Hepatocyte (in vitro differentiated cells): ENCODE measurements at regions not wholly inside any gene's neighbourhood (a gene's known extent, or its start where the extent isn't known, plus 50 kb on each side); places are given as distances from the start of the nearest gene placed in this dataset.

Source experiments
- DNase-seq: peaks from one replicate; pipeline ENCODE4 v3.0.0-alpha.2; 2016; ENCODE audit warnings: low spot score
- H2AFZ ChIP-seq: fragments of 200-600 bp; sonication (generic); 2 replicates; pipeline ENCODE4 v1.6.0; 2016; ENCODE audit warnings: antibody characterized with exemption, mild to moderate bottlenecking
- H3K27ac ChIP-seq: fragments of 200-600 bp; sonication (generic); 2 replicates; pipeline ENCODE4 v1.5.1; 2016; ENCODE audit warnings: mild to moderate bottlenecking
- H3K27me3 ChIP-seq: fragments of 200-600 bp; sonication (generic); 2 replicates; pipeline ENCODE4 v1.6.1; 2016
- H3K36me3 ChIP-seq: fragments of 200-600 bp; sonication (generic); replicated peaks from 2 replicates; pipeline ENCODE4 v1.5.1; 2016; ENCODE audit warnings: low read depth; ENCODE audit not compliant: insufficient read depth
- H3K4me1 ChIP-seq: fragments of 200-600 bp; sonication (generic); 2 replicates; pipeline ENCODE4 v1.5.1; 2016; ENCODE audit warnings: mild to moderate bottlenecking, moderate library complexity; ENCODE audit not compliant: insufficient read depth
- H3K4me2 ChIP-seq: fragments of 200-600 bp; sonication (generic); 2 replicates; pipeline ENCODE4 v1.6.0; 2016
- H3K4me3 ChIP-seq: fragments of 200-600 bp; sonication (generic); 2 replicates; pipeline ENCODE4 v1.5.1; 2016; ENCODE audit warnings: mild to moderate bottlenecking
- H3K79me2 ChIP-seq: fragments of 200-600 bp; sonication (generic); 2 replicates; pipeline ENCODE4 v1.6.0; 2017; ENCODE audit warnings: mild to moderate bottlenecking
- H3K9me2 ChIP-seq: fragments of 200-600 bp; sonication (generic); replicated peaks from 2 replicates; pipeline ENCODE4 v1.6.0; 2017; ENCODE audit warnings: mild to moderate bottlenecking; ENCODE audit not compliant: insufficient read depth
- H3K9me3 ChIP-seq: fragments of 200-600 bp; sonication (generic); 2 replicates; pipeline ENCODE4 v1.5.1; 2016; ENCODE audit warnings: low read depth, mild to moderate bottlenecking
- H4K20me1 ChIP-seq: fragments of 200-600 bp; sonication (generic); 2 replicates; pipeline ENCODE4 v1.6.0; 2016; ENCODE audit warnings: mild to moderate bottlenecking; ENCODE audit not compliant: insufficient read depth, poor library complexity, severe bottlenecking
- CTCF ChIP-seq: fragments of 200-600 bp; sonication (generic); IDR thresholded peaks from 2 replicates; pipeline ENCODE4 v1.5.1; 2016; ENCODE audit warnings: antibody characterized with exemption, mild to moderate bottlenecking; ENCODE audit not compliant: poor library complexity
- EZH2 ChIP-seq: fragments of 200-600 bp; sonication (generic); IDR thresholded peaks from 2 replicates; pipeline ENCODE4 v1.6.1; 2016; ENCODE audit warnings: antibody characterized with exemption, mild to moderate bottlenecking, borderline replicate concordance
- EZH2phosphoT487 ChIP-seq: fragments of 200-600 bp; sonication (generic); IDR thresholded peaks from one replicate; pipeline ENCODE4 v1.6.1; 2018; ENCODE audit warnings: antibody characterized with exemption, mild to moderate bottlenecking, low read depth, moderate library complexity; ENCODE audit not compliant: unreplicated experiment, severe bottlenecking
- WGBS: methylation state at CpG from one replicate; pipeline ENCODE4 v1.1.6; 2016; ENCODE audit warnings: low lambda C conversion rate; ENCODE audit errors: missing lambda C conversion rate; 5-methylcytosine and 5-hydroxymethylcytosine counted together

- Histone ChIP-seq H3K9me3 (no peaks in the 10 kb centered on the region), H3K4me2 (no peak overlapping the region), H3K4me3 (no peak overlapping the region), H3K27me3 (no peaks in the 10 kb centered on the region), H2AFZ (no peak overlapping the region), H3K36me3 (no peaks in the 10 kb centered on the region), H3K4me1 (no peaks in the 10 kb centered on the region), H3K9me2 (no peaks in the 10 kb centered on the region), H3K27ac (no peak overlapping the region), H3K79me2 (no peaks in the 10 kb centered on the region), H4K20me1 (no peaks in the 10 kb centered on the region)
- TF ChIP-seq EZH2phosphoT487 (no peak), EZH2 (no peak), CTCF (no peak)
- DNase-seq = no peak
Observed at GRCh38 chr3:144052275-144052674, 80.7 kb downstream of the DIPK2A start.

- H3K4me1 ChIP-seq = no peaks in the 10 kb centered on the region
- TF ChIP-seq EZH2phosphoT487 (no peak), EZH2 (no peak), CTCF (no peak)
Observed at GRCh38 chr3:144053121-144053520, 81.5 kb downstream of the DIPK2A start.

GRCh38 chr3:144054766-144055165 lies 83.1 kb downstream of the DIPK2A start:
- TF ChIP-seq CTCF (no peak), EZH2phosphoT487 (no peak), EZH2 (no peak)

More at GRCh38 chr3:144053121-144053520, 81.5 kb downstream of the DIPK2A start:
- H3K4me2 ChIP-seq = no peak overlapping the region
- H3K36me3 ChIP-seq = no peaks in the 10 kb centered on the region
- H4K20me1 ChIP-seq = no peaks in the 10 kb centered on the region
- no peaks in the 10 kb centered on the region for H3K79me2 ChIP-seq
- 100% methylated on average over 1 of the region's 1 CpG for WGBS
- H2AFZ ChIP-seq = no peak overlapping the region
- H3K27me3 ChIP-seq = no peaks in the 10 kb centered on the region
- DNase-seq = no peak
- H3K4me3 ChIP-seq = no peak overlapping the region
- H3K27ac ChIP-seq = no peak overlapping the region
- no peaks in the 10 kb centered on the region for H3K9me2 ChIP-seq
- no peaks in the 10 kb centered on the region for H3K9me3 ChIP-seq

GRCh38 chr3:144055604-144056003 lies 84.0 kb downstream of the DIPK2A start:
- no peaks in the 10 kb centered on the region for H3K79me2 ChIP-seq

More at GRCh38 chr3:144054766-144055165, 83.1 kb downstream of the DIPK2A start:
- DNase-seq = no peak
- H3K79me2 ChIP-seq = no peaks in the 10 kb centered on the region
- no peaks in the 10 kb centered on the region for H3K4me1 ChIP-seq
- no peak overlapping the region for H3K27ac ChIP-seq
- H3K27me3 ChIP-seq = no peaks in the 10 kb centered on the region
- no peaks in the 10 kb centered on the region for H4K20me1 ChIP-seq
- H3K36me3 ChIP-seq = no peaks in the 10 kb centered on the region
- H3K9me2 ChIP-seq = no peaks in the 10 kb centered on the region
- H3K4me3 ChIP-seq = no peak overlapping the region
- H3K9me3 ChIP-seq = no peaks in the 10 kb centered on the region
- no peak overlapping the region for H2AFZ ChIP-seq
- no peak overlapping the region for H3K4me2 ChIP-seq

More at GRCh38 chr3:144055604-144056003, 84.0 kb downstream of the DIPK2A start:
- Histone ChIP-seq H3K4me1 (no peaks in the 10 kb centered on the region), H4K20me1 (no peaks in the 10 kb centered on the region), H3K9me2 (no peaks in the 10 kb centered on the region), H3K27ac (no peak overlapping the region), H3K4me3 (no peak overlapping the region), H3K9me3 (no peaks in the 10 kb centered on the region), H2AFZ (no peak overlapping the region), H3K27me3 (no peaks in the 10 kb centered on the region), H3K4me2 (no peak overlapping the region), H3K36me3 (no peaks in the 10 kb centered on the region)
- no peak for DNase-seq
- TF ChIP-seq EZH2 (no peak), EZH2phosphoT487 (no peak), CTCF (no peak)
- WGBS = 26% methylated on average over 1 of the region's 1 CpG
